ENCODE measurements at regions not wholly inside any gene's neighbourhood (a gene's known extent, or its start where the extent isn't known, plus 50 kb on each side); places are given as distances from the start of the nearest gene placed in this dataset.

DNA sequence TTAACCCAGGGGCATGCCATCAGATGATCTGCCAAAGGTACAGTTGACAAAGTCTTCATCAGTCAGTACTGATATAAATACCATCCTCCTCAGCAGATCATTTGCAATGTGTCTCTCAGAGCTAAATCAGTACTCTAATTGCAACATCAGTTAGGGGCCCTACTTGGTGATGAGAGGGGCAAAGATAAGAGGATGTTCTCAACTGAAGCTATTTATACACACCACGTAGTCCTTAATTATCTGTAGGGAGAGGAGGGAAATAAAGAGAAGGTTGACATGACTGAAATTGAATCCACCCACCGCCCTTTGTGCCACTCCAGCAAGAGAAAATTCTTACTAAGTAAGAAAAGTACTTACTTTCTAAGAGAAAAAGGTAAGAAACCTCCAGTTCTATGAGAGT is 157.8 kb upstream of the NUDT4 start:
- Histone ChIP-seq H3K9ac (ENCODE audit: low read length in 3 of 3) (no peak overlapping the region), H3K27me3 (ENCODE audit: control insufficient read depth, insufficient read depth, low read length) (no peaks in the 10 kb centered on the region), H3K27ac (ENCODE audit: low read depth in 2 of 2, low read length in 2 of 2) (no peak overlapping the region), H3K9me3 (ENCODE audit: control insufficient read depth in 2 of 3, insufficient read depth in 1 of 3, low read length in 3 of 3) (peaks cover 0 to 5% (median 0%) of the 10 kb centered on the region in 3 donors), H3K4me1 (ENCODE audit: control insufficient read depth in 2 of 3, insufficient read depth in 2 of 3, low read depth in 1 of 3, low read length in 3 of 3) (peaks cover 0 to 3% (median 0%) of the 10 kb centered on the region in 3 donors), H3K36me3 (ENCODE audit: control insufficient read depth in 2 of 3, insufficient read depth in 3 of 3, low read length in 3 of 3) (no peaks in the 10 kb centered on the region), H3K4me3 (ENCODE audit: low read length in 3 of 3) (no peak overlapping the region)
- DNase-seq (no peak), FAIRE-seq (no peak)
- intact Hi-C loops (cut with DNase I), result no loop called here
- TF ChIP-seq, protein P1, sequence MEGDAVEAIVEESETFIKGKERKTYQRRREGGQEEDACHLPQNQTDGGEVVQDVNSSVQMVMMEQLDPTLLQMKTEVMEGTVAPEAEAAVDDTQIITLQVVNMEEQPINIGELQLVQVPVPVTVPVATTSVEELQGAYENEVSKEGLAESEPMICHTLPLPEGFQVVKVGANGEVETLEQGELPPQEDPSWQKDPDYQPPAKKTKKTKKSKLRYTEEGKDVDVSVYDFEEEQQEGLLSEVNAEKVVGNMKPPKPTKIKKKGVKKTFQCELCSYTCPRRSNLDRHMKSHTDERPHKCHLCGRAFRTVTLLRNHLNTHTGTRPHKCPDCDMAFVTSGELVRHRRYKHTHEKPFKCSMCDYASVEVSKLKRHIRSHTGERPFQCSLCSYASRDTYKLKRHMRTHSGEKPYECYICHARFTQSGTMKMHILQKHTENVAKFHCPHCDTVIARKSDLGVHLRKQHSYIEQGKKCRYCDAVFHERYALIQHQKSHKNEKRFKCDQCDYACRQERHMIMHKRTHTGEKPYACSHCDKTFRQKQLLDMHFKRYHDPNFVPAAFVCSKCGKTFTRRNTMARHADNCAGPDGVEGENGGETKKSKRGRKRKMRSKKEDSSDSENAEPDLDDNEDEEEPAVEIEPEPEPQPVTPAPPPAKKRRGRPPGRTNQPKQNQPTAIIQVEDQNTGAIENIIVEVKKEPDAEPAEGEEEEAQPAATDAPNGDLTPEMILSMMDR (IDR thresholded peaks at IDR 0.05; ENCODE audit: borderline replicate concordance, extremely low read depth, insufficient read depth), result no peak

DNA sequence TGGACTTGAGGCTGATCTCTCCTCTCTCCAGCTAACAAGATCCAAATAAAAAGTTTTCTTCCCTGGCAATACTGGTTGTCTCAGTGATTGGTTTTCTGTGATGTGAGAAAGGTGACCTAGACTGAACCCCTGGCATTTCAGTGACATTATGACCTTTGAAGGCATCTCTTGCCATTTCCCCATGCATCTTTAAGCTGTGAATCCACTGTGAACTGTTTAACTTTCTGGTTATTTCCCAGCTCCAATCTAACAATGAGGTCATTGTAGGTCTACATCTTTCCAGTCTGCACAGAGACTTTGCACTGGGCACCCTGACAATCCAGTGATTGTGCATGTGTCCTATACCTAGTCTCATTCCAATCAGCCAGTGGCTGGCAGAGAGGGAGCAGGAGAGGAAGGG is 155.9 kb upstream of the NUDT4 start:
- no peak for FAIRE-seq
- Histone ChIP-seq H3K27ac (ENCODE audit: low read depth in 2 of 2, low read length in 2 of 2) (no peak overlapping the region), H3K9me3 (ENCODE audit: control insufficient read depth in 2 of 3, insufficient read depth in 1 of 3, low read length in 3 of 3) (no peaks in the 10 kb centered on the region), H3K27me3 (ENCODE audit: control insufficient read depth, insufficient read depth, low read length) (no peaks in the 10 kb centered on the region), H3K4me1 (ENCODE audit: control insufficient read depth in 2 of 3, insufficient read depth in 2 of 3, low read depth in 1 of 3, low read length in 3 of 3) (peaks cover 0 to 3% (median 0%) of the 10 kb centered on the region in 3 donors), H3K36me3 (ENCODE audit: control insufficient read depth in 2 of 3, insufficient read depth in 3 of 3, low read length in 3 of 3) (no peaks in the 10 kb centered on the region), H3K9ac (ENCODE audit: low read length in 3 of 3) (no peak overlapping the region), H3K4me3 (ENCODE audit: low read length in 3 of 3) (no peak overlapping the region)
- intact Hi-C loops (cut with DNase I), result no loop called here
- DNase-seq, result no peak
- TF ChIP-seq, protein P1 (IDR thresholded peaks at IDR 0.05; ENCODE audit: borderline replicate concordance, extremely low read depth, insufficient read depth), result no peak

DNA sequence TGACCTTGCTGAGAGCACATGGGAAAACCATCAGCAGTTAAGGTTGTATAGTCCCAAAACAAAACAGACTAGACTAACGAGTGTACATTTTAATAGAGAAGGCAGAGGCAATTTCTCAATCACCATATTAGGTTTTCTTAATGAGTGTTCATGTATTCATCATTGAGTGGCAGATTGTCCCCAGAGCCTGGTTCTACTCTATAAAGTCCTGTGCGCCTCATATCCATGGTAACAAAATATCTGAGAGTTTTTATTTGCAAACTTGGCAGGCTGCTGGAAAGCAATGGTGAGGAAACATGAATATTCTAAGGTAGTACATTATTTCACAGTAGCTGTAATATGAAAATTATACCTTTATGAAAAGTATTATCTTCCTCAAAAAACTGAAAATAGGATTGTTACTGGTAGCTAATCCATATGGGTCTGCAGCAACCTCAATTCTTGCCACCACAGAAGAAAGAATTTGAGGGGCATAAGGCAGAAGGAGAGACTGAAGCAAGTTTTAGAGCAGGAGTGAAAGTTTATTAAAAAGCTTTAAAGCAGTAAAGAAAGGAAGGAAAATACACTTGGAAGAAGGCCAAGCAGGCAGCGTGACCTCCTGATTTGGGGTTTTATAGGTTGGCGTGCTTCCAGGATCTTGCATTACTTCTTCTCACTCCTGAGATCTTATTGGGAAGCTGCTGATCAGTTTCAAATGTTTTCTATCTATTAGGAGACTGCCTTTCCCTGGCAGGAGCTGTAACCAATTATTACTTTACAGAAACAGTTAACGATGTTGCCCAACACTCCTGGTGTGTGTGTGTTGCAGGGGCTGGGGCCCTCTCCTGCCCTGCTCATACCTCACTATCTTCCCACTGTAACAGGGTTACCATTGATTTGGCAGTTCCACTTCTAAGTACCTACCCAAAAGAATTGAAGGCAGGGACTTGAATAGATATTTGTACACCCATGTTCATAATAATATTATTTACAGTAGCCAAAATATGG is 154.0 kb upstream of the NUDT4 start:
- H3K9ac ChIP-seq (ENCODE audit: low read length in 3 of 3), result no peak overlapping the region
- H3K27me3 ChIP-seq (ENCODE audit: control insufficient read depth, insufficient read depth, low read length), result no peaks in the 10 kb centered on the region
- H3K27ac ChIP-seq (ENCODE audit: low read depth in 2 of 2, low read length in 2 of 2), result no peak overlapping the region

More for the DNA sequence above, 154.0 kb upstream of the NUDT4 start:
- peak in 2 of 5 donors; percentile 52 to 66 for DNase-seq
- Histone ChIP-seq H3K4me1 (ENCODE audit: control insufficient read depth in 2 of 3, insufficient read depth in 2 of 3, low read depth in 1 of 3, low read length in 3 of 3) (peaks cover 0 to 3% (median 0%) of the 10 kb centered on the region in 3 donors), H3K9me3 (ENCODE audit: control insufficient read depth in 2 of 3, insufficient read depth in 1 of 3, low read length in 3 of 3) (no peaks in the 10 kb centered on the region), H3K4me3 (ENCODE audit: low read length in 3 of 3) (no peak overlapping the region), H3K36me3 (ENCODE audit: control insufficient read depth in 2 of 3, insufficient read depth in 3 of 3, low read length in 3 of 3) (no peaks in the 10 kb centered on the region)
- no peak for FAIRE-seq
- intact Hi-C loops (cut with DNase I), result no loop called here
- TF ChIP-seq, protein P1 (IDR thresholded peaks at IDR 0.05; ENCODE audit: borderline replicate concordance, extremely low read depth, insufficient read depth), result no peak

Measured in kidney (tissue), 13 donors.